ENCODE measurements at regions not wholly inside any gene's neighbourhood (a gene's known extent, or its start where the extent isn't known, plus 50 kb on each side); places are given as distances from the start of the nearest gene placed in this dataset.

- no peak for DNase-seq
- Histone ChIP-seq H3K4me3 (no peak overlapping the region), H3K27ac (no peak overlapping the region), H3K9me3 (no peaks in the 10 kb centered on the region), H3K4me1 (peaks cover 0 to 36% (median 12%) of the 10 kb centered on the region in 3 donors), H3K27me3 (no peaks in the 10 kb centered on the region), H3K36me3 (no peaks in the 10 kb centered on the region)
- 25 to 27% methylated on average over 1 of the region's 1 CpG for WGBS, 2 donors
- intact Hi-C loops (cut with DNase I): no loop called here
- TF ChIP-seq, protein P1, sequence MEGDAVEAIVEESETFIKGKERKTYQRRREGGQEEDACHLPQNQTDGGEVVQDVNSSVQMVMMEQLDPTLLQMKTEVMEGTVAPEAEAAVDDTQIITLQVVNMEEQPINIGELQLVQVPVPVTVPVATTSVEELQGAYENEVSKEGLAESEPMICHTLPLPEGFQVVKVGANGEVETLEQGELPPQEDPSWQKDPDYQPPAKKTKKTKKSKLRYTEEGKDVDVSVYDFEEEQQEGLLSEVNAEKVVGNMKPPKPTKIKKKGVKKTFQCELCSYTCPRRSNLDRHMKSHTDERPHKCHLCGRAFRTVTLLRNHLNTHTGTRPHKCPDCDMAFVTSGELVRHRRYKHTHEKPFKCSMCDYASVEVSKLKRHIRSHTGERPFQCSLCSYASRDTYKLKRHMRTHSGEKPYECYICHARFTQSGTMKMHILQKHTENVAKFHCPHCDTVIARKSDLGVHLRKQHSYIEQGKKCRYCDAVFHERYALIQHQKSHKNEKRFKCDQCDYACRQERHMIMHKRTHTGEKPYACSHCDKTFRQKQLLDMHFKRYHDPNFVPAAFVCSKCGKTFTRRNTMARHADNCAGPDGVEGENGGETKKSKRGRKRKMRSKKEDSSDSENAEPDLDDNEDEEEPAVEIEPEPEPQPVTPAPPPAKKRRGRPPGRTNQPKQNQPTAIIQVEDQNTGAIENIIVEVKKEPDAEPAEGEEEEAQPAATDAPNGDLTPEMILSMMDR (IDR thresholded peaks at IDR 0.05): no peak
- TF ChIP-seq POLR2A (IDR thresholded peaks at IDR 0.05): no peak
Observed at GRCh38 chr12:88339966-88340365, 197.9 kb downstream of the TMTC3 start.

DNA sequence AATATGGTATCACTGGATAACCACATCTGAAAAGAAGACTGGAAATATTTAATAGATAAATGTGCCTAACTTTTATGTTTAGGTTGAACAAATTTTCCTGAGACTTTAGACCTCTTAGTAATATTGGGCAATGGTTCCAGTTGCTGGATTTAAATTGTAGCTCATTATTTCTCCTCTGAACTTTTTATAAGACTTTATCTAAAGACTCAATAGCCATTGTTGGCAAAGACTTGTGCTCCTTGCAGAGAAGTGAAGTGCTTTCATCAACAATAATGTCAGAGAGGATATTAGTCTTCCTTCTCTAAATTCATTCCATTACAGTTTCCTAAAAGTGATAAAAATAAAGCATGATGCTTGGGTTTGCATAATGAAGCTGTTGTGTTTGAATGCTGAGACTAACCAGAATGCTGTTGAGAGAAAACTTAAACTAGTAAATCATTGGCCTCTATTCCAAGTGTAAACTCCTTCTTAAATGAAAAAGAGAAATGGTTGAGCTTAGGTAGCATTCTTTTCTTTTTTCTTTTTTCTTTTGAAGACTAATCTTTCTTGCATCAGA is 200.2 kb downstream of the TMTC3 start:
- H3K27me3 ChIP-seq: no peaks in the 10 kb centered on the region
- intact Hi-C loops (cut with DNase I): no loop called here
- H3K27ac ChIP-seq: no peak overlapping the region
- no peaks in the 10 kb centered on the region for H3K9me3 ChIP-seq
- TF ChIP-seq POLR2A (IDR thresholded peaks at IDR 0.05): no peak
- TF ChIP-seq, protein P1 (IDR thresholded peaks at IDR 0.05): no peak
- no peaks in the 10 kb centered on the region for H3K36me3 ChIP-seq
- H3K4me1 ChIP-seq: peaks cover 0 to 17% (median 3%) of the 10 kb centered on the region in 3 donors
- H3K4me3 ChIP-seq: no peak overlapping the region
- no peak for DNase-seq

DNA sequence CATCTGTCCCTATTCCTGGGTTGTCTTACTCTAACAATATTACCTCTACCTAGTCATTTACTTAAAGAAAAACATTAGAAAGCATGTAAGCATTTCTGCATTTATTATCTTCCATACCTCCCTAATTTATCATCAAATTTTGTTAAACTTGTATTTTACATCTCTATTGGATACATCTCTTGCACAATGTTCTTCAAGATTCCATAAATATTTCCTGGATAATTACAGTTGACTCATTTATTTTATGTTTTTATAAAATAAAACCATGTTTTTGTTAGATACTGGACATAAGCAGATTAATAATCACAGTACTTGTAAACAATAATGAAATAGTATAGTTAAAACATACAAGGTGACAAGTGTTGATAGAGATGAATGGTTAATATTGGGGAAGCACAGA is 209.0 kb downstream of the TMTC3 start:
- Histone ChIP-seq H3K4me3 (no peak overlapping the region), H3K9me3 (no peaks in the 10 kb centered on the region), H3K4me1 (peaks cover 0 to 3% (median 0%) of the 10 kb centered on the region in 3 donors), H3K27me3 (no peaks in the 10 kb centered on the region), H3K27ac (no peak overlapping the region), H3K36me3 (no peaks in the 10 kb centered on the region)
- DNase-seq: no peak
- no peak for TF ChIP-seq POLR2A (IDR thresholded peaks at IDR 0.05)
- TF ChIP-seq, protein P1 (IDR thresholded peaks at IDR 0.05): no peak
- intact Hi-C loops (cut with DNase I): no loop called here

DNA sequence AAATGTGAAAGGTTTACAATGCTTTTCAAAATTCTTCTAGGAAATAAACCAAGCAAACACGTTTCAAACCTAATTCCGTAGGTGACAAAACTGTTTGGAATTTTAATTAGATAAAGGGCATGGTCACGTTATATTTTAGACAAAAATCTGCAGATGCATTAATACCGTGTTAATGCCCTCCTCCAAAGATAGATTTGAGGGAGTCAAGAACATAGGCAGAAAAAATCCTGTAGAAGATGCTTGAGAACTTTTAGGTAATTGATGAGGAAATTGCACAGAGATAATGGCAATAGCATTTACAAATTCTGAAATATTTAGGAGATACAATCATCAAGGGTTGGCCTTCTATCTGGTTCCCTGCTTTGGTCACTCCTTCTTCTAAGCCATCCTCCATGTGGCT is 212.6 kb downstream of the TMTC3 start:
- TF ChIP-seq, protein P1 (IDR thresholded peaks at IDR 0.05): no peak
- no peak for TF ChIP-seq POLR2A (IDR thresholded peaks at IDR 0.05)
- 71 to 79% methylated on average over 4 of the region's 4 CpGs for WGBS, 2 donors
- peaks cover 0 to 3% (median 0%) of the 10 kb centered on the region in 3 donors for H3K4me1 ChIP-seq
- intact Hi-C loops (cut with DNase I): no loop called here
- no peaks in the 10 kb centered on the region for H3K9me3 ChIP-seq
- no peaks in the 10 kb centered on the region for H3K36me3 ChIP-seq
- no peak overlapping the region for H3K4me3 ChIP-seq
- no peaks in the 10 kb centered on the region for H3K27me3 ChIP-seq
- peak overlapping the region in 1 of 4 donors; percentile 0 for H3K27ac ChIP-seq
- no peak for DNase-seq

DNA sequence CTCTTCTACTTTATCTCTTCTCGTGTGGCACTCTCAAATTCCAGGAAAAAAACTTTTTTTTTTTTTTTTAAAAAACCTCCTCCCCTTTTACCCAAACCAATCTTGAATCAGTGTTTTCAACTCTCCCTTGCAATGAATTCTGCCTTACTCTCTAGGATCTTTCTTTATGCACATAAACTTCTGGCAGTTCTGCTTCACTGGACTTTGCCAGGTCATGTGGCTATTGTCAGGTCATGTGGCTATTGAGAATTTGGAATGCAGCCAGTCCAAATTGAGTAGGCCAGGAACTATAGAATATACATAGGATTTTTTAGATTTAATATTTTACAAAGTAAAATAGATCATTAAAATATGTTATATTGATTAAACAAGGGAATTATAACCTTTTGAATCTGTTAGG is 218.2 kb downstream of the TMTC3 start:
- H3K4me1 ChIP-seq: peaks cover 6 to 32% (median 9%) of the 10 kb centered on the region in 3 donors
- TF ChIP-seq POLR2A (IDR thresholded peaks at IDR 0.05): no peak
- TF ChIP-seq, protein P1 (IDR thresholded peaks at IDR 0.05): no peak
- H3K27ac ChIP-seq: no peak overlapping the region
- H3K27me3 ChIP-seq: no peaks in the 10 kb centered on the region
- H3K4me3 ChIP-seq: no peak overlapping the region
- H3K36me3 ChIP-seq: no peaks in the 10 kb centered on the region
- 63 to 79% methylated on average over 1 of the region's 1 CpG for WGBS, 2 donors
- H3K9me3 ChIP-seq: no peaks in the 10 kb centered on the region
- intact Hi-C loops (cut with DNase I): no loop called here
- no peak for DNase-seq
